GM23248 (cell line): ENCODE measurements at regions not wholly inside any gene's neighbourhood (a gene's known extent, or its start where the extent isn't known, plus 50 kb on each side); places are given as distances from the start of the nearest gene placed in this dataset.

Experiments
- EZH2 ChIP-seq: fragments of 200-600 bp; sonication (generic); IDR thresholded peaks from 2 replicates; pipeline ENCODE4 v1.6.1; 2018; ENCODE audit warnings: antibody characterized with exemption, mild to moderate bottlenecking; ENCODE audit not compliant: insufficient read depth, poor library complexity, severe bottlenecking
- EZH2phosphoT487 ChIP-seq: fragments of 200-600 bp; sonication (generic); IDR thresholded peaks from 2 replicates; pipeline ENCODE4 v1.6.1; 2018; ENCODE audit warnings: antibody characterized with exemption, moderate library complexity, mild to moderate bottlenecking, low read depth; ENCODE audit not compliant: insufficient read depth

DNA sequence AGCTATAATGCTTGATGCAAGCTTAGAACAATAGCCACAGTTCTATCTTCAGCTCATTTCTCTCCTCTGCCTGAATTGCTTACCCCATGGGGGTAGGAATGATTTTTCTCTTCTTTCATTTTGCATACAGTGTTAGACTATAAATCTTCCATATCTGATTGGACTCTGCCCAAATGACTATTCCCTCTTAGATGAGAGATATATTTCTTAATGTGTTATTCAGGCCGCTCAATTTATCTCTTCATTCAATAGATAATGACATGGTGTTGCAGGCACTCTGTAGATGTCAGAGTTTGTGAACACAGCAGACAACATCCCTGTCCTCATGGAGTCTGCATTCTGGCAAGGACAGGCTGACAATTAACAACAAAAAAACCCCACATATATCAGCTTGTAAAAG, 443.7 kb upstream of the CELF4 start:
- TF ChIP-seq EZH2 (no peak), EZH2phosphoT487 (no peak)
